Stimulated activated CD4-positive, alpha-beta T cell treated with anti-CD3 and anti-CD28 coated beads, Interleukin-4, amount 100 ng/mL, for 24 hours (primary cell): ENCODE measurements at regions not wholly inside any gene's neighbourhood (a gene's known extent, or its start where the extent isn't known, plus 50 kb on each side); places are given as distances from the start of the nearest gene placed in this dataset.
A peak's percentile ranks its signal among the peaks of the same experiment; 100 is the strongest.
"Not testable (repeated sequence)": the region's sequence is repeated elsewhere in the genome, so short reads cannot be mapped to it uniquely, and the experiment has no call there.

Experiments
- DNase-seq: peaks from one replicate; pipeline ENCODE4 v3.0.0-alpha.2; 2020

DNA sequence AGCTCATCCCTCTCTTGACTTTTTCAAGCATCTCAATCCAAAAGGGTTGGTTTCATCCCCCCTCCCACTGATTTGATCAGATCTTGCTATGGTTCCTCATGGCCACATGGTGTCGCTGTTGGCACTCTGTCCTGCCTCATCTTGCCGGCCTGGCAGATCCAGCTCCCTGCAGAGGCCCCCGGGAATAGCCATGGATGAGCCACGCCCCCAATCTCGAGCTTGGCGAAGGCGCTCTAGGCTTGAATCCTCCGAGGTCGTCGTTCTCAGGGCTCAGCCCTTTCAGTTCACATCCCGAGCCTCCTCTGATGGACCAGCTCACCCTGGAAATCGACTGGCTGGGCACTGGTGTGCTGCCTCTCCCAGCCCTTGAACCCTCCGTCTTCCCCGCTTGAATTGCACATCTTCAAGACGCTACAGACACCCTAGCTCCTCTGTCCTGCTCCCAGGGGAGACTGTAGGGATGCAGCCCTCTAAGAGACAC lies 628.7 kb downstream of the TYW1 start:
- peak; percentile 3 for DNase-seq

DNA sequence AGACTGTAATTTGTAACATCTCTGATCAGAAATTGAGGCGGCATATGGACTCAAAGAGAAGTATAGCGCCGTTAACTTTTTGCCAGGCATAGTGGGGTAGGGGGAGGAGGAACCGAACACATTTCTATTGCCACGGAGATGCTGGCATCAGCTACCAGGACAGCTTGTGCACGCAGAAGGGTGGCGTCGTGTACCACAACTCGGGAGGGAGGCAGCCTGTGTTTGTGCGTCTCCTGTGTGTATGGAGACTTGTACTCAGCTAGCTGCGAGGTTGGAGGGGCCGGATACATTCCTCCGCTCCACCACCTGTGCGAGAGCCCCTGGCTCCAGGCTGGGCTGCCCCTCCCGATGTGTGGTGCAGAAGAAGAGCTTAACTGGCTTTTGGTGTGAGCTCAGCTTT lies 634.8 kb downstream of the TYW1 start:
- no peak for DNase-seq

DNA sequence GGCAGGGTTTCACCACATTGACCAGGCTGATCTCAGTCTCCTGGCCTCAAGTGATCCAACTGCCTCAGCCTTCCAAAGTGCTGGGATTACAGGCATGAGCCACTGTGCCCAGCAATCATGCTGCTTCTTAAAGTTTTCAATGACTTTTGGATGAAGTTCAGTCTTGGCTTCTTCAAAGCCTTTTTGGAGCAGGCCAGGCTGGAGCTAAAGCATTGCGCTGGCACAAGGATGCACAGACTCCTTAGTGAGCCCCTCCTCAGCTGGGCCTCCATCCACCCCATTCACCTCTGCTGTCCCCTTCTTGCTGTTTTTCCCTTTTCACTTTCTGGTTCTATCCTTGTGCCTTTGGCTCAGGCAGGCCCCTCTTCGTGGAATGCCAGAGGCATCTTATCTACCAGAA lies 638.6 kb downstream of the TYW1 start:
- no peak for DNase-seq

DNA sequence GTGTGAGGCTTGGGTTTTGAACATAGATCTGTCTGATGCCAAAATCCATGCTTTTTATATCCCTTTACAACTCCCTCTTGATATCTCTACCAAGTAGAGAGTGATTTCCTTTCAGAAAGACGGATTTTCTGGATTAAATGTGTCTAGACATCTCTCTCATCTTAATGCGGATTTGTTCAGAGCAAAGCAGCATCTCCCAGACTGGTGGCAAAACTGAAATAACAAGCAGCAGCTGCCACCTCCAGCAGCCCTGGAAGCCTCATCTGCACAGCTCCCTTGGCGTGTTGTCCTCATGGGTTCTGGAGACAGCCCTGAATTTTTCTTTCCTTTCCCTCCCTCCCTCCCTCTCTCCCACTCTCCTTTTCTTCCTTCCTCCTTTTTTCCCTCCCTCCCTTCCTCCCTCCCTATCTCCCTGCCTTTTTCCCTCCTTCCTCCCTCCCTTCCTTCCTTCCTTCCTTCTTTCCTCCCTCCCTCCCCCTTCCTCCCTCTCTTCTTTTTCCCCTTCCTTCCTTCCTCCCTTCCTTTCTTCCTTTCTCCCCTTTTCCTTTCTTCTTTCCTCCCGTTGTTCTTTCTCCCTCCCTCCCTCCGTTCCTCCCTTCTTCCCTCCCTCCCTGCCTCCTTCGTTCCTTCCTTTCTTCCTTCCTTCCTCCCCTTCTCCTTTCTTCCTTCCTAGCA lies 639.9 kb downstream of the TYW1 start:
- no peak for DNase-seq

DNA sequence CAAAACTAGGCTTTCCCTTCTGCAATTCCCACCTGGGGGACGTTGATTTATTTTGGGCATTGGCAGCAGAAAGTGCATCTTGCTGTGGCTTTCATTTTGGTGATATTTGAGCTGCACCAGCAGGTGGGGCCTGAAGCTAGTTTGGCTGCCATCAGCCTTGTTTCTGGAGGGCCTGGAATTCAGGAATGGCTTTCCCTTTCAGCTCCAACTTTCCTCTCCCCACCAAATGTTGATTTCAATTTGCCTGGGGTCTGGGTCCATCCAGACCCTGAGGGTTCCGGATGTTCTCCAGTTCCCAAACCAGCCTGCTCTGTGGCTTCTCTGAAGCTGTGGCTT lies 640.4 kb downstream of the TYW1 start:
- no peak for DNase-seq

DNA sequence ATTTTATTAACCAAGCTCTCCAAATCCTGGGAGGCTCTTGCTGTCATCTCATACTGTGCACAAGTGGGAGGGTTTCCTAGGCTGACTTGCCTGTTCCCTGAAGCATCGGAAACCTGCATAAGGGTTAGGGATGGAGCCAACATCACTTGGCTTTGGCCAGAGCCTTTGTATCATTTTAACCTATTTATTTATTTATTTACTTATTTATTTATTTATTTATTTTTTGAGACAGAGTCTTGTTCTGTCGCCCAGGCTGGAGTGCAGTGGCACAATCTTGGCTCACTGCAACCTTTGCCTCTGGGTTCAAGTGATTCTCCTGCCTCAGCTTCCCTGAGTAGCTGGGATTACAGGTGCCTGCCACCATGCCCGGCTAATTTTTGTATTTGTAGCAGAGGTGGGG lies 645.9 kb downstream of the TYW1 start:
- not testable (repeated sequence) for DNase-seq

DNA sequence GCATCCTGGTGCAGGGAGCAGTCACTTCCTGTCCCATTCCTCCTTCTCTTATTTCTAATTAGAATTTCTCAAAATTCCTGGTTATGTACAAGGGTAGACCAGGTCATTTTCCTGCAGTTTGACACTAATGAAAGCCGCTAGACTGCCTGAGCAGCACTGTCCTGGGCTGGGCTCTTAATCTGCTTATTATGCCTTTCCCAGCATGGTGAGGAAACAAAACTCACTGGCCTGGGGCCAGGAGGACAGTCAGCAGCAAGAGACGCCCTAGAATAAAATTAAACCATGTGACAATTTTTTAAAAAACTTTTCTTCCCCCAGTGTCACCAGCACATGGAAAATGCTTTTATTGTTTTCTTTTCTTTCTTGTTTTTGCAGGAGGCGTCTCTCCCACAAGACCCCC lies 647.5 kb downstream of the TYW1 start:
- no peak for DNase-seq

DNA sequence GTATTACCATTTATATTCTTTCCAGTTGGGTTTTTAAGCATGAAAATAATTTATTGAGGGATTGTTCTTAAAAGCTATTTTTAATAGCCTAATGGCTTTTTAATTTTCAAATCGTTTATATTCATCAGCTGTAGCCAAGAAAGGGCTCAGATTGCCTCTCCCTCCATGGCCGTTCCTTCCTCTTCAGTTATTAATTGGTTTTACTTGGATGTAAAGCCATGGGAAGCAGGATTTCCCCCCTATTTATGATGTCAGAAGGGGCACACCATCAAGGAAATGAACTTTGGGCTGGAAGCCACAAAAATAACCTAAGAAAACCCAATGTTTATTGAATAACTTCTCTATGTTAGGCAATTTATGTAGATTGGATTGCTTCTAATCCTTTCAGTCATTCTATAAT lies 656.3 kb downstream of the TYW1 start:
- no peak for DNase-seq

DNA sequence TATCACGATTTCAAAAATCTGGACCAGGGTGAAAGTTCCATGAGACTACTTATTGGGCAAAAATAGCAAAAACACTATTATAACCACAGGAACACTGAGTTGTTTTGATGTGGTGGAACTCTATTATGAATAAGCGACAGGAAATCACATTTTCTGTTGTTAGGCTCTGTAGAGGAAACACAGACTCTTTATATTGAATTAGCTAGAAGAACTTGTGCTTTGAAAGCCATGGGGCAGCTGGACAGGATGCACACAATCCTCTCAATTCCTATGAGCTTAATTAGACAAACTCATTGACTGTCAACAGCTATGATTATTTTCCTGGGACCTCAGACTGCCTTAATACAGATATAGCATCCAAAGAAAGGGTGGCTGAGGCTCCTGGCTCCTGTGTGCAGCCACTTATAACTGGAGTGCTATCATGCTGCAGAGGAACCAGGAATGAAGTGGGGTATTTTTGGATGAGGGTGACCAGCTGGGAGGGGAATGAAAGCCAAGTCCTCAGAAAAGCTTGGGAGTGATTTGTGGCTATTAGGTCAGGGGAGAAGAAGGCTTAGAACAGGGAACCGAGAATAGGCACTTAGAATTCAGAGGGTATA lies 657.3 kb downstream of the TYW1 start:
- no peak for DNase-seq

DNA sequence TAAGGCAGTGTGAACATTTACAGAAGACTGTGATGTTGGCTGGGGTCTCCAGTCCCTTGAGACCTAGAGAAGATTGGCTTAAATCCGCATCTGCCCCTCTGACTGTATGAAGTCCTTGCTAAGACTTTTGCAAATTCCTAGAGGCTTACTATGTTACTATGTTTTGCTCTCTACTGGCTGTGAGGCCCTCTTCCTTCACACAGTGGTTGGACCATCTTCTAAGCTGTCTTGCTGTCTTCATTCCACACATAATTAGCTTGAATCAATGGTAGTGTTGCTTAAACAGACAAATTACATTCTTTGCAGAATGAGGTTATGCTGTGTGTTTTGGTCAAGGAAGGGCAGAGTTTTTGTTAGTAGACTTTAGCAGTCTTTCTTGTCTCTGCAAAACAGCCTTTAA lies 658.0 kb downstream of the TYW1 start:
- no peak for DNase-seq

DNA sequence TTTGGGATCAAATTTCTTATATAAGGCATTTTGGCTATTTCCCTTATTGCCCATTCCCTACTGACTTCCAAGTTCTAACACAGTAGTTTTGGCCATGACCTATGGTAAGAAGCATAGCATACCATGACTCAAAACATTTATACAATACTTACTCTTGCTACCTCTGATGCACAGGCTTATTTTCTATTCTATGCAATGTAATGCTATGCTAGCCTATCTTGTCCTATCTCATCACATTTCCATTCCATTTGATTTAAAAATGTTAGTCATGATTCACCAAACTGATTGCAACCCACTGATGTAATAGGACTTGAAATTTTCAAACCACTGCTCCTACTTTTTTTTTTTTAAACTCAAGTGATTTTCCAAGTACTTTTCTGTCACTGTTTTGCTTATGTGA lies 658.5 kb downstream of the TYW1 start:
- no peak for DNase-seq

DNA sequence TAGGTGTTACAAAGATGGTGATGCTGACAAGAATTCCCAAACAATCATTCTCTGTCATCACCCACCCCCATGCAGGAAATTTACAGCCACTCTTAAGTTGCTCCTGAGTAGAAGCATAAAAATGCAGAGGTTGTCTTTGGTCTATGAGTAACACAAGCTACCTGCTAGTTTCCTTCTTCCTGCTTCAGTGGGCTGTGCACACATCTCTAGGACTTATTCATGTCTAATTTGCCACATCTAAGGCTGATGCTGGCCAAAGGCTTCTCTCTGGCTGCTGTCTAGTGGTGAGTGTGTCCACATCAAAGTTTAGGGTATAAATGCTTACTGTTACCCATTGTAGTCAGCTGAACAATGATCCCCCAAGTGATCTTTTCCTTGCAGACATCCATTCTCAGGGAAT lies 662.5 kb downstream of the TYW1 start:
- DNase-seq, result no peak

DNA sequence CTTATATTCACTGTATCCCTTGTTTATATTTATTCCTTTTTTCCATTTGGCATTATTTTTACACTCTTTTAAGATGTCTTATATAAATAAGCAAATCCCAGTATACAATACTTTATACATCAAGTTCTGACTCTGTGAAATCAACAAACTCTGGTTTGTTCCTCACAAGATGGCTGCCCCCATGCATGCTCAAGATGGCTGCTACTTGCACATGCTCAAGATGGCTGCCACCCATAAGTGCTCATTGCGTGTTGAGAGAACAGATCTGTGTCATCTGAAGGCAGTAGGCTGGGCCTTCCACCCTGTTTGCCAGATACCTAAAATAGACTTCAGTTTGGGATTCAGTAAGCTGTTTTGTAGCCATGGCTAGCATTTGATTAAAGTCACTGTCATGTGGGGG lies 666.2 kb downstream of the TYW1 start:
- no peak for DNase-seq

DNA sequence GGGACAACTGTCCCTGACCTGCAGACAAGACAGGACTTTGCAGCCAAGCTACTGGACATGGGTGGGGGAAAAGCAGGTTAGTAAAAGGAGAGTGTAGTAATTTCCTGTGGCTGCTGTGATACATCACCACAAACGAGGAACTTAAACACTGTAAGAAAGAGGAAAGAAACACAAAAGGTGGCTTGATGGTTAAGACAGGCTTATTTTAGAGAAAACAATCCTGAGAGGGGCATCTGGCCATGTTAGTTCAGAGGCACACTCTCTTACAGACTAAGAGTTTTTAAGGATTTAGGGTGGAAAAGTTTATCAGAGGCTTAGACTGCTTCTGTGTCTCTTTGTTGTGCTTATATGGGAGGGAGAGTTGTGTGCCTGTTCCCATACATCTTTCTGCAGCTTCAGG lies 667.0 kb downstream of the TYW1 start:
- no peak for DNase-seq

DNA sequence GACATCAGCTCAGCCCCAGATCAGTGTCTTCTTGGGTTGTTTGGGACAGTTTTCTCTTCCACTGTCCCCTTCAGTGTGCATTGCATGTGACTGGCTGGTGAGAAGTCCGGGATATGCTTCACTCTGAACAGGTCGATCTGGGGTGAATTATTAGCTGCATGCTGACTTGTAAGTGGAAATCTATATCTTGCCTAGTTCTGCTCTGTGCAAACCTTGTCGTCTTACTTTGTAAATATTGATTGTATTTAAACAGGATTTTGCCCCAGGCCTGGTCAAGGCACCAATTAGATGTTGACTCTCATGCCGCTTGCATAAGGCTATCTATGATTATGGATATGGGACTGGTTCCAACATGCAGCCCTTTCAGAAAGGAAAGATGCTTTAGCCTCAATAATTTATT lies 669.7 kb downstream of the TYW1 start:
- not testable (repeated sequence) for DNase-seq

DNA sequence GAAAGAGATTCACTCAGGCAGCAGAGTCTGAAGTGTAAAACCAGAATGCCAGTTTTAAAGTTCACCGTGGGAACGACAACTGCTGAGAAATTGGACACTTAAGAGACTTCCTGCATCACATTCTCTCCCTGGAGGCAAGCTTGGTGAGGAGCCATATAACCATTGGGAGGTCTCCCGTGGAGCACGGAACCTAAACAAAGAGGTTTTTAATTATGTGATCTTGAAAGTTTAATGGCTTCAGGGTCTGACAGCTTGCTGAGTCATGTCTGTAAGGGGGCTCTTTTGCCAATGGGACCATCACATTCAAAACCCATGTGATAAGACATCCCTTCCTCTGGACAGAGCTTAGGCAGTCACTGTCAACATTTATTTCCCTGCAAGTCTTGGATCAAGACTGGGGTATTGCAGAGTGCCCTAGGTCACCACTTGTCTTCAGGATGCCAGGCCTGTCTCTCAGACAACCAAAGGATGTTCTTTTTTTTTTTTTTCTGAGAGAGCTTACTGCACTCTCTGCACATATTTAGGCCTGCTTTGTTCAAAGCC lies 674.4 kb downstream of the TYW1 start:
- DNase-seq, result no peak

DNA sequence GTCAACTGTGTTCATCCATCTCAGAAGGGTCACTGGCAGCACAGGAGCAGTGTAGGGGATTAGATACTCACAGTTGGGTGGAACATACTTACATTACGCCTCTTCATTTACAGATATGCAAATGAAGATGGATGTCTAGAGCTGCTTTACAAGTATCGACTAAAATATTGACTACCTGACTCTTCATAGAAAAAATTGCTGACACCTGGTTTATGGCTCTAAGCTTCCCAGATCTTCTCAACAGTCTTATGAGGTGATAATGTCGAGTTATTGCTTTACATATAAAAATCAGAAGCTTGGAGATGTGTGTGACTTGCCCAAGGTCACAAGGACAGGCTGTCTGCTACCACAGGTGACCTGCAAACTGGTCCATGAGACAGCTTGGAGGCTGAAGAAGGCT lies 677.2 kb downstream of the TYW1 start:
- no peak for DNase-seq

DNA sequence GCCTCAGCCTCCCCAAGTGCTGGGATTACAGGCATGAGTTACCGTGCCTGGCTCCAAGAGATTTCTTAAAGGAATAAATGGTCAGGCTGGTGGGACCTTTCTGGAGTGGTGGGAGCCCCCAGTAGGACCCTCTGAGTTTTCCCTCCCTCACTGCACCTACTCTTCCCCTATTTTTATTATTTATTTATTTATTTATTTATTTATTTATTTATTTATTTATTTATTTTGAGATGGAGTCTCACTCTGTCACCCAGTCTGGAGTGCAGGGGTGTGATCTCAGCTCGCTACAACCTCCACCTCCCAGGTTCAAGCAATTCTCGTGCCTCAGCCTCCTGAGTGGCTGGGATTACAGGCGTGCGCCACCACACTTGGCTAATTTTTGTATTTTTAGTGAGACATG lies 678.2 kb downstream of the TYW1 start:
- not testable (repeated sequence) for DNase-seq

DNA sequence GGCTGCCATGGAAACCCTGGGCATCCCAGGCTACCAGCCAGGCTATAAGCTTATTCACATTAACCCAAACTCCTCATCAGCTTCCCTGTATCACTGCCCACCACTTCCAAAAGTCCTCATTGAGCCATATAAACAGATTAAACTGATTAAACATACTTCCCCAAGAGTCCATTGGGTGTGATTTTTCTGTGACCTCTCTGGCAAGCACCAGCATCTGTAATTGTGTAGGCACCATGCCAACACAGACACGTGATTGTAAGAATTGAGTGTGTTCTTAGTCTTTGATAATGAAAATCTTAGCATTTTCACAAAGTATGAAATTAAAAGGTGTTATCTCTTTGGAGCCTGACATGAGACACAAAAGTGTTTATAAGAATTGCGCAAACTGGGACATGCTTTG lies 679.3 kb downstream of the TYW1 start:
- no peak for DNase-seq

DNA sequence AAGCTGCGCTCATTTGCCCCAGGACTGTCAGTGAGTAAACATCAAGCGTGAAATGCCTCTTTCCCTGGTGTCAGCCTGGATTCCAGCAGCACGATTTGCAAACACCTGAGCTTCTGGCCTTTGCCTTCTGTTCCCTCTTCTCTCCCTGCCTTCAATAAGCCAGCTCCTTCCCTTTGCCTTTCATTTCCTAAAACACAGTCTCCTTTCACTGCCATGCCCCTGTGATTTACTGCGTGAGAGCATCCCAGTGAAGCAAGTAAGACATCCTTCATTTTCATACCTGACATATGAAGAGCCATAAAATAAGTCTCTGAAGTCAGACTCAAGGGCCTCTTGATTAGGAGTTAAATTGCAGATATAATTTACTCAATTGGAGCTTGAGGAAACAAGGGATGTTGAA lies 681.8 kb downstream of the TYW1 start:
- no peak for DNase-seq

DNA sequence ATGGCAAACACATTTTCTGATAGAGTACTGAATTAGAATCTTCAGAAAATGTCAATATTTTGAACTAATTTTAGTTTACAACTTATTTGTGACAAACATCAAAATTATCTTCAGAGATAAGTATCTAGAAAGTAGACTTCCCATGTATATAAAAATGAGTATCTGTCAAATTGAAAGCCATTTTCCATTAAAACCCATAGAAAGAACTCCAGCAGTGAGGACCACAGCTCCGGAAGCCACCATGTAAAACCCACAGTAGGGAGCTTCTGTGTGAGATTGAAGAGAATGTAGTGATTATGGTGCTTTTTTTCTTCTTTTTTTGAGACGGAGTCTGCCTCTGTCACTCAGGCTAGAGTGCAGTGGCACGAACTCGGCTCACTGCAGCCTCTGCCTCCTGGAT lies 687.0 kb downstream of the TYW1 start:
- no peak for DNase-seq

DNA sequence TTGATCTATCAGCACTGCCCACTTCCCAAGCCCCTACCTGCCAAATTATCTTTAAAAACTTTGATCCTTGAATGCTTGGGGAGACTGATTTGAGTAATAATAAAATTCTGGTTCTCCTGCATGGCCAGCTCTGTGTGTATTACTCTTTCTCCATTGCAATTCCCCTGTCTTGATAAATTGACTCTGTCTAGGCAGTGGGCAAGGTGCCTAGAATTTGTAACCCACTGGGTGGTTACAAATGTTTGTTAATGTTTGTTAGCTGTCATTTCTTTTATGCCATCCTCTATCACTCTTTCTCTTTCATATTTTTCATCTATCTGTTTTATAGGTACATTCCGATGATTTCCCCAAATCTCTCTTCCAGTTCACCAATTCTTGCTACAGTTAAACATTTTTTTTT lies 694.1 kb downstream of the TYW1 start:
- no peak for DNase-seq

DNA sequence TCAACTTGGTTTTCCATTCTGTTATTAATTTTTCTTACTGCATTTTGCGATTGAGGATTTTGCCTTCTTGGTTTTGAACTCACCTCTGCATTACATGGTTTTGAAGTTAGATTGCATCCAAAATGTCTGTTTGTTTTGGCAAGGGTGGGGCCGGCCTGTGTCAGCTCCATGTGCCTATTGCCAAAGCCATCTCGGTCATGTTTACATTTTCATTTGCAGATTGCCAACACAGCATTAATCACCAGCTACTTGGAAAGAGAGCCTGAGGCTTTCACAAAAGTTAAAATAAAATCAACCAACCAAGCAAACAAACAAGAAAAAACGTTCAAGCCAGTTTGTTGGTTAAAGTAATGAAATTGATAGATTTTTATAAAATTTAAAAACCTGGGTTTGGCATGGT lies 695.8 kb downstream of the TYW1 start:
- DNase-seq, result no peak

DNA sequence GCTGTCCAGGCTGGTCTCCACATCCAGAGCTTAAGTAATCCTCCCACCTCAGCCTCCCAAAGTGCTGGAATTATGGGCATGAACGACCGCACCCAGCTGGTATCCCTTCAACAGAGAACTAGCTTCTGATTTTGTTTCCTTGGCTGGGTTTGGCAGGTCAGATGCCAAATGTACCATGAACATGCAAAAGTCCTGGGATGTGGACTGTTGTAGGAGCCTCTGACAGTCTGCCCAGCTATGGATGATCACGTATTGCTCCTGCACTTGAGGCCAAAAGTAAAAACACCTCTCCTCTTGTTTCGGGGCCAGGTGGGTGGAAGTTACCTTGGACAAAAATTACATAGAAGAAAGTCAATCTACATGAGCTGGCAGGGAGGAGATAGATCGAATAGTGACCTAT lies 699.5 kb downstream of the TYW1 start:
- no peak for DNase-seq

DNA sequence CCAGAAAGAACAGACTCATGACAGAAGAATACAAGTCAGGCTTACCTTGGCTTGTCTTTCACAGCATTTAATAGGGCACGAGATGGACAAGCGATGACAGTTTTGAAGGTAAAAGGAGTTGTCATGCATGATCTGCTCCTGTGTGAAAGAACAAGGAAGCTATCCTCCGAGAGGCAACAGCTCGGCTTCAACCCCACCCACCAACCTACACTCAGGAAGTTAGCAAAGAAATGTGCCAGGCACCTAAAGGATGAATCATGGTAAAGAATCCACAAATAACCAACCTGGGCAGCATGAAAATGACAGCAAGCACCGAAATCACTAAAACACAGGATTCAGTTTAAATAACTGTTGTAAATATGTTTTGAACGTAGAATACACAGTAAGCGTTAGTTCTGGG lies 700.2 kb downstream of the TYW1 start:
- DNase-seq, result no peak
